ENCODE measurements at regions not wholly inside any gene's neighbourhood (a gene's known extent, or its start where the extent isn't known, plus 50 kb on each side); places are given as distances from the start of the nearest gene placed in this dataset.

DNA sequence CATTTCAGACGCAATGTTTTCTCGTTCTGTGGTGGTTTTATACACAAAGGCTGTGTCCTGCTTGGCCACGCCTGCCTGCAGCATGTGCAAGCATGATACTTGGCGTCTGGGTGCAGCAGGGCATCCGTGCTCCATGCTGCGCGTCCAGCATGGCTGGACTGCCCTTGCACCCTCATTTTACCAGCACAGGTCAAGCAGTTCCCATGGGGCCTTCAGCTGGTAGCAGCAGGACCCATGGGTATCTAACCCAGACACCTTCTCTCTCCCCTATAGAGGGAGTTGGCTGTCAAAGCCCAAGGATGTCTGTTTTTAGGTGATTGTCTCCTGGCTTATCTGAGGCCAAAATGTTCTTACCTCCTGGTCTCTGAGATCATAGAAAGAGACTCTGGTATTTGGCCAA lies 158.3 kb upstream of the PITX1 start:
- TF ChIP-seq CTCF (IDR thresholded peaks at IDR 0.05; ENCODE audit: borderline replicate concordance, control extremely low read depth, extremely low read depth, insufficient read depth, missing control alignments) = no peak
- in situ Hi-C loops (cut with MboI; ENCODE audit: low sequenced_read_pairs, unreplicated experiment) = no loop called here
- no peak for DNase-seq (ENCODE audit: low spot score)

DNA sequence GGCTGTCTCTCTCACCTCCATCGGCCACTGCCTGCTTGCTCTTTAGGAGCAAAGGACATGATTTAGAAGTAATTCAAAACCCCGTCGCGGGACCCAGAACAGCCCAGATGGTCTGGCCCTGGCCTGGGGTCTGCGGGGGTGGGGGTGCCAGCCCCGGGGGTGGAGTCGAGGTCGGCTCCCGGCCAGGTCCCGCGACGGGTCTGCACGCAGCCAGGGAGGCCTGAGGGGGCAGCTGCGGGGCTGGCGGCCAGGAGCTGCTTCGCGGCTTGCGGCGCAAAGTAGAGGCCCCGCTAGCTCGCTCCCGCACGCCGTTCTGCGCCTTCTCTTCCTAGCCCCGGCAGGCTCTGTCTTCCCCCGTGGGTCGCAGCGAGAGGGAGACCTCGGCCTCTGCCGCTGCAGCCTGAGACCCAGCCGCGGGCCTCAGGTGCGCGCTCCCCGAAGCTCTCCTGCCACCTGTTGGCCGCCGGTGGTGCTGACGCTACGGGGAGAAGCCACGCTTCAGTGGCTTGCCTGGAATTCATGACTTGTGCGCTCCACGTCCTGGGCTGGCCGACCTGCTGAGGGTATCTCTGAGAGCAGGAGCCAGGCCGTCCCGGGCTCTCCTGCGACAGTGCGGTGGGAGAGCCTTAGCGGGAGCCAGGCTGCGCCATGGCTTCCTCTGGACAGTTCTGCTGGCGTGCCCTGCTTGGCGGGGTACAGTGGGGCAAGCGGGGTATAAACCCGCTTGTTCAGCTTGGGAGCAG lies 157.2 kb upstream of the PITX1 start:
- peak; percentile 88 for TF ChIP-seq CTCF (IDR thresholded peaks at IDR 0.05; ENCODE audit: borderline replicate concordance, control extremely low read depth, extremely low read depth, insufficient read depth, missing control alignments)
- in situ Hi-C loops (cut with MboI; ENCODE audit: low sequenced_read_pairs, unreplicated experiment) = no loop called here
- DNase-seq (ENCODE audit: low spot score) = peak; percentile 87

DNA sequence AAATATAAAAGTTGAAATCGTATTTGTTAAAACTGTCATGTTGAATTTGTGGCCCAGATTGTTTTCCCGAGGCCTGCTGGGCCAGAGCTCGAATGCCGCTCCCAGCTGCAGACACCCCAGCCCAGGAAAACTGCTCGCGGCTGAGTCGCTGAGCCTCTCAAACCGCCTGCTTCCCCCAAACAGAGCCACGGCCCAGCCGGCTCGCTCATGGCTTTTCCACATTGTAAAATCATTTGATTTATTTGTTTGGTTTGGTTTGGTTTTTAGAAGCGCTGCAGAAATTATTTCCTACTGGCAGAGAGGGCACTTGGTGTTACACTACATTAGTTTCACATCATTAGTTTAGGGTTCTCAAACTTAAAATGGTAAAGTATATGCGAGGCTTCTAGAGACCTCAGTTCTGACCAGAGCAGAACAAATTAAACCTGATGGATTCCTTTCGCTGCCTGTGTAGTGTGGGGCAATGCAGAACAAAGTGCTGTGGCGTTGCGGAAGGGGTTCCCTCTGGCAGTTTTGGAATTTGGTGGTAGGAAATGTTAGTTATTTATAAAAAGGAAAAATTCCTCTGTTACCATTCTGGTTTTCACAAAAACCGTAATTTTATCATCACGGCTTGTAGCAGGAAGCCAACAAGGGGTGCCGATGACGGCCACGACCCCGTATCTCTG lies 156.5 kb upstream of the PITX1 start:
- no peak for DNase-seq (ENCODE audit: low spot score)
- TF ChIP-seq CTCF (IDR thresholded peaks at IDR 0.05; ENCODE audit: borderline replicate concordance, control extremely low read depth, extremely low read depth, insufficient read depth, missing control alignments) = no peak
- in situ Hi-C loops (cut with MboI; ENCODE audit: low sequenced_read_pairs, unreplicated experiment) = no loop called here

GRCh38 chr5:135189024-135189423 lies 155.0 kb upstream of the PITX1 start:
- no peak for DNase-seq (ENCODE audit: low spot score)
- in situ Hi-C loops (cut with MboI; ENCODE audit: low sequenced_read_pairs, unreplicated experiment) = no loop called here
- TF ChIP-seq CTCF (IDR thresholded peaks at IDR 0.05; ENCODE audit: borderline replicate concordance, control extremely low read depth, extremely low read depth, insufficient read depth, missing control alignments) = no peak

DNA sequence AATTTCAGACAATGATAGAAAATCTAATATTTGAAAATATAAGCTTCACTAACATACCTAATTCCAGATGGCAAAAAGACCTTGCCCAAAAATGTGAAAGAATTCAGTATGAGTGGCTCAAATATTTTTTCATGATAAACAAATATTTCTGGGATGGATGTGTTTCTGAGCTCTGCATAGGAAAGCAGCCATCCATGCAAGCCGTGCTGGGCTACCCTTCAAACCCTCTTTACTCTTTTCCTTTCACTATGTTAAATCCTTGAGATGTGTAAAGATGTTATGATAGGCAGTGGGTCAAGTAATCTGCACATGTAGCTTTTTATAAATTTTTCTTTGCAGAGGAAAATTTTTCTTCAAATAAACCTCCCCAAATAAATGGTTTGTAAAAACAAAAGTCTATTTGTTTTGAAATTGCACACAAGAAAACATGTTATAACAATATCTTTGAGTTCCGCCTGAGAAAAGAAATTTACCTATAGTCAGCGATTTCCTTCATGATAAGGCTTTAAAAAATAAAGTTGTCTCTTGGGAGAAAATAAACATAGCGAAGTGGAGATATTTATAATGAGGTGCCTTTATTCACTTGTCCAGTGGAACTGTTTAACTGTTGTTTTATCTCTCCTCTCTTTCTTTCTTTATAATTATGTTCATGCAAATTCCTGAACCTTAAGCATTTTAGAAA lies 154.3 kb upstream of the PITX1 start:
- DNase-seq (ENCODE audit: low spot score) = no peak
- in situ Hi-C loops (cut with MboI; ENCODE audit: low sequenced_read_pairs, unreplicated experiment) = no loop called here
- TF ChIP-seq CTCF (IDR thresholded peaks at IDR 0.05; ENCODE audit: borderline replicate concordance, control extremely low read depth, extremely low read depth, insufficient read depth, missing control alignments) = no peak

DNA sequence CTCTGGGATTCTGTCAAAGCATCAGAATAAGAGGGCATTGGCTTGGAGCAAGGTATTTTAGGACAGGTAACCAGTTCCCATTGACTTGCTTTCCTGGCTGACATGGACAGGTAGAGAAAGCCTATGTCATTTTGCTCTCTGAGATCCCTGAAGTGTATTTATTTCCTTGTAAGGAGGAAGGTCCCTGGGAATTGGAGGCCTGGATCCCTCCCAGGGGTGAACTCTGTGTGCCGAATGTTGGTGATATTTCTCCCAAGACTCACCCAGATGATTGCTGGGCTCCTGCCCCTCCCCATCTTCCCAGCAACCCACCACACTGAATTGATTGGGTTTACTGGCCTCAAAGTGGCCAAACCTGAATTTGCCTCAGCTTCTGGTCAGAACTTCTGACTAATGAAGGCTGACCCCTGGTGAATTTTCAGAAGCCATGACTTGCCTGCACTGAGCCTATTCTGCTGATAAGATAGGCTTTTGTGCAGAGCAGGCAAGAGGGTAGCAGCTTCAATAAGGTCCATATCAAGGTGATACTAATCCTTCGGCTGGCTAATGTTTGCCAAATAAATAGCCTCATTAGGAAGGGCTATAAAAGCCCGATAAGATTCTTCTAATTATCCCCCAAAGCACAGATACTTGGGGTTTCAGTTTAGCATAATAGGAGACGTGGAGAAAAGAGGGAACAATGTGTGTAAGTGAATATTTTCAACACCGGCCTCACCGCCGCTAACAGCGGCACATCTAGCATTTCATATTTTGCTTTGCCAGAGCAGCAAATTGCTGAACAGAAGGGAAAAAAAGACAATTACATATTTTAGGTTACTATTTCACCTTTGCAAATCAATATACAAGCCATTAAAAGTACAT lies 152.9 kb upstream of the PITX1 start:
- TF ChIP-seq CTCF (IDR thresholded peaks at IDR 0.05; ENCODE audit: borderline replicate concordance, control extremely low read depth, extremely low read depth, insufficient read depth, missing control alignments) = no peak
- DNase-seq (ENCODE audit: low spot score) = no peak
- in situ Hi-C loops (cut with MboI; ENCODE audit: low sequenced_read_pairs, unreplicated experiment) = no loop called here
